SK-N-SH (cell line): ENCODE measurements at regions not wholly inside any gene's neighbourhood (a gene's known extent, or its start where the extent isn't known, plus 50 kb on each side); places are given as distances from the start of the nearest gene placed in this dataset.

Experiments used
- CTCF ChIA-PET: fragments of 300-600, 350-600 bp; formaldehyde crosslinking; extraction: SDS; loops from one replicate; lab custom pipeline; 2021; lab: Yijun Ruan, JAX
- POLR2A ChIA-PET: fragments of 350-600 bp; sonication (Branson Sonifier 250); formaldehyde crosslinking; extraction: SDS; loops from one replicate; lab custom pipeline; 2020; ENCODE audit warnings: antibody characterized with exemption, inconsistent platforms; lab: Yijun Ruan, JAX
- DNase-seq: peaks from one replicate; pipeline ENCODE4 v3.0.0; 2012
- H2AFZ ChIP-seq: fragments of 200-600 bp; sonication (generic); 2 replicates; pipeline ENCODE4 v1.8.1; 2016; ENCODE audit warnings: antibody characterized with exemption, mild to moderate bottlenecking, low read depth
- H3F3A ChIP-seq: fragments of 200-600 bp; sonication (generic); replicated peaks from 2 replicates; pipeline ENCODE3; 2016; ENCODE audit warnings: antibody characterized with exemption, mild to moderate bottlenecking; ENCODE audit not compliant: insufficient read depth
- H3K27ac ChIP-seq, 2 experiments: fragments of 200-500 bp in 1 of 2; fragments of 200-600 bp in 1 of 2; sonication (Bioruptor generic) in 1 of 2; sonication (generic), shearing (Covaris generic) in 1 of 2; 2 replicates each; pipeline versions ENCODE4 v1.5.1 to v1.6.1; 2014 to 2016; ENCODE audit warnings: low read depth in 2 of 2, inconsistent platforms in 1 of 2, low read length in 1 of 2, mild to moderate bottlenecking in 1 of 2, mixed read lengths in 1 of 2
- H3K27me3 ChIP-seq: fragments of 200-600 bp; sonication (generic), shearing (Covaris generic); 2 replicates; pipeline ENCODE4 v1.6.1; 2016; ENCODE audit warnings: mixed run types; ENCODE audit not compliant: insufficient read depth
- H3K36me3 ChIP-seq, 2 experiments: fragments of 200-500 bp in 1 of 2; fragments of 200-600 bp in 1 of 2; sonication (Bioruptor generic) in 1 of 2; sonication (generic) in 1 of 2; replicated peaks in 1 of 2; 2 replicates each; pipeline versions ENCODE3 to v1.5.1; 2014 to 2016; ENCODE audit warnings: low read length in 1 of 2, mild to moderate bottlenecking in 1 of 2; ENCODE audit not compliant: insufficient read depth in 2 of 2, control insufficient read depth in 1 of 2
- H3K4me1 ChIP-seq, 2 experiments: fragments of 200-500 bp in 1 of 2; fragments of 200-600 bp in 1 of 2; sonication (Bioruptor generic) in 1 of 2; sonication (generic), shearing (Covaris generic) in 1 of 2; 2 replicates each; pipeline versions ENCODE4 v1.5.1 to v1.6.1; 2014 to 2016; ENCODE audit warnings: low read depth in 1 of 2, low read length in 1 of 2, mixed run types in 1 of 2; ENCODE audit not compliant: insufficient read depth in 2 of 2, control insufficient read depth in 1 of 2
- H3K4me2 ChIP-seq: fragments of 200-600 bp; sonication (generic), shearing (Covaris generic); 2 replicates; pipeline ENCODE4 v1.6.1; 2017; ENCODE audit warnings: mixed run types
- H3K4me3 ChIP-seq, 2 experiments: fragments of 200-500 bp in 1 of 2; fragments of 200-600 bp in 1 of 2; sonication (Bioruptor generic) in 1 of 2; sonication (generic), shearing (Covaris generic) in 1 of 2; 2 replicates each; pipeline versions ENCODE4 v1.5.1 to v1.8.1; 2014 to 2016; ENCODE audit warnings: low read depth in 2 of 2, inconsistent platforms in 1 of 2, low read length in 1 of 2, mild to moderate bottlenecking in 1 of 2, mixed read lengths in 1 of 2, moderate library complexity in 1 of 2
- H3K79me2 ChIP-seq: fragments of 200-600 bp; sonication (generic); 2 replicates; pipeline ENCODE4 v1.8.1; 2017; ENCODE audit warnings: mild to moderate bottlenecking; ENCODE audit not compliant: insufficient read depth
- H3K9ac ChIP-seq: fragments of 200-600 bp; sonication (generic); 2 replicates; pipeline ENCODE4 v1.6.1; 2017; ENCODE audit warnings: mixed run types
- H3K9me2 ChIP-seq: fragments of 200-600 bp; sonication (generic); 2 replicates; pipeline ENCODE4 v1.6.1; 2017; ENCODE audit warnings: mixed run types
- H3K9me3 ChIP-seq: fragments of 200-600 bp; sonication (generic); 2 replicates; pipeline ENCODE4 v1.6.1; 2017; ENCODE audit warnings: mixed run types, mild to moderate bottlenecking, moderate library complexity
- H4K20me1 ChIP-seq: fragments of 200-600 bp; sonication (generic); 2 replicates; pipeline ENCODE4 v1.6.1; 2017; ENCODE audit warnings: mild to moderate bottlenecking, mixed run types; ENCODE audit not compliant: insufficient read depth
- CTCF ChIP-seq: fragments of 200-600 bp; sonication (generic); IDR thresholded peaks from 2 replicates; pipeline ENCODE4 v1.6.1; 2017; ENCODE audit warnings: antibody characterized with exemption, mild to moderate bottlenecking, moderate library complexity
- EP300 ChIP-seq, 2 experiments: IDR thresholded peaks; 2 replicates each; pipeline versions ENCODE4 v1.4.0 to v1.6.1; 2012; ENCODE audit warnings: borderline replicate concordance in 1 of 2, low read depth in 1 of 2, low read length in 1 of 2
- FOXJ3 ChIP-seq: sonication (generic); formaldehyde crosslinking; IDR thresholded peaks from 2 replicates; pipeline ENCODE4 v1.5.1; 2020; ENCODE audit warnings: mild to moderate bottlenecking, missing genetic modification reagents
- GABPA ChIP-seq: IDR thresholded peaks from 2 replicates; pipeline ENCODE4 v1.4.0; 2012; ENCODE audit warnings: low read depth, mild to moderate bottlenecking
- GATA2 ChIP-seq: sonication (generic); formaldehyde crosslinking; IDR thresholded peaks from 2 replicates; pipeline ENCODE4 v1.5.0; 2020; ENCODE audit warnings: mild to moderate bottlenecking, missing genetic modification reagents
- MEF2A ChIP-seq: IDR thresholded peaks from 2 replicates; pipeline ENCODE4 v1.4.0; 2012; ENCODE audit warnings: low read depth, borderline replicate concordance
- MXI1 ChIP-seq: IDR thresholded peaks from 2 replicates; pipeline ENCODE4 v1.6.1; 2012; ENCODE audit warnings: mild to moderate bottlenecking, low read depth, low read length, improper control_type of control experiment
- NRF1 ChIP-seq: IDR thresholded peaks from 2 replicates; pipeline ENCODE4 v1.6.1; 2012; ENCODE audit warnings: low read depth, mild to moderate bottlenecking, low read length
- RXRA ChIP-seq: IDR thresholded peaks from 2 replicates; pipeline ENCODE4 v1.4.0; 2012; ENCODE audit warnings: low read depth, mild to moderate bottlenecking, borderline replicate concordance
- SIN3A ChIP-seq: IDR thresholded peaks from 2 replicates; pipeline ENCODE4 v1.6.1; 2012; ENCODE audit warnings: low read depth, mild to moderate bottlenecking, low read length, moderate library complexity, borderline replicate concordance
- TAF1 ChIP-seq: IDR thresholded peaks from 2 replicates; pipeline ENCODE4 v1.6.1; 2012; ENCODE audit warnings: low read depth, mild to moderate bottlenecking, low read length, moderate library complexity, borderline replicate concordance
- TCF12 ChIP-seq: IDR thresholded peaks from 2 replicates; pipeline ENCODE4 v1.4.0; 2012
- USF2 ChIP-seq: fragments of 150-350 bp; IDR thresholded peaks from 2 replicates; pipeline ENCODE4 v1.6.1; 2017; ENCODE audit warnings: antibody characterized with exemption, low read length, low read depth, borderline replicate concordance
- YY1 ChIP-seq: IDR thresholded peaks from 2 replicates; pipeline ENCODE4 v1.4.0; 2012; ENCODE audit warnings: low read depth, mild to moderate bottlenecking
- WGBS: methylation state at CpG from one replicate; pipeline ENCODE4 v1.1.6; 2017; ENCODE audit warnings: low lambda C conversion rate; 5-methylcytosine and 5-hydroxymethylcytosine counted together
- TF ChIP-seq, protein P1 (sequence below): fragments of 150-350 bp; IDR thresholded peaks from 2 replicates; pipeline ENCODE4 v1.6.1; 2016; ENCODE audit warnings: mild to moderate bottlenecking, low read depth, low read length
- TF ChIP-seq, protein P2 (sequence below): IDR thresholded peaks from 2 replicates; pipeline ENCODE4 v1.6.1; 2012; ENCODE audit warnings: mild to moderate bottlenecking, low read depth, low read length, moderate library complexity

DNA sequence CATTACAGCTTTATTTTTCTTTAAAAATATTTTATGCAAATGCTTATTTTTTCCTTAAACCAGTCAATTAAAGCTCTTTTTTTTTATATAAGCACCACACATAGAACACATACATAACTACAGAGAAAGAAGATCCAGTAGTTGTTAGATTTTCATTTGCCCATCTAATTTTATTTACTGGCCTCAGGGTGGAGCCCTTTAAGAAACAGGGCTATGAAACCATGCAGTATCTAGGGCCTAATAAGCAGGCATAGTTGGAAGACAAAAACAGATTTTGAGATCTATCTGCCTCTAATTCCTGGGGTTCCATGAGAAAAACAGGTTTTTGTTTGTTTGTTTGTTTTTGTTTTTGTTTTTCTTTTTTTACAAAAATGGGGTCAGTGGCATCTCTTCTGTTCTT lies 120.6 kb downstream of the BCHE start:
- H3K27ac ChIP-seq: no peak overlapping the region
- H3F3A ChIP-seq: no peaks in the 10 kb centered on the region
- no peaks in the 10 kb centered on the region for H3K9me2 ChIP-seq
- H3K36me3 ChIP-seq: no peaks in the 10 kb centered on the region
- no peak for DNase-seq
- H3K4me1 ChIP-seq: no peaks in the 10 kb centered on the region
- no peaks in the 10 kb centered on the region for H3K27me3 ChIP-seq
- H2AFZ ChIP-seq: no peak overlapping the region
- TF ChIP-seq GATA2 (CRISPR knock-in tag) (no peak), TCF12 (no peak), RXRA (no peak)
- TF ChIP-seq, all 33 proteins: peak for 0
- Histone ChIP-seq H3K4me2 (no peak overlapping the region), H3K9ac (no peak overlapping the region), H3K4me3 (no peak overlapping the region), H4K20me1 (no peaks in the 10 kb centered on the region), H3K9me3 (no peaks in the 10 kb centered on the region), H3K79me2 (no peaks in the 10 kb centered on the region)
- POLR2A ChIA-PET: no interaction called here
- CTCF ChIA-PET: interaction anchor here (1.0 kb wide), 1 partner anchor 229 kb away, joined by 3 read pairs; no protein-coding TSS in a partner anchor

- no peak for TF ChIP-seq YY1
- no peak for TF ChIP-seq SIN3A
- no peak for TF ChIP-seq USF2
- TF ChIP-seq TCF12: no peak
- no peak for TF ChIP-seq GABPA
- no peak for TF ChIP-seq FOXJ3 (CRISPR knock-in tag)
- no peak for TF ChIP-seq CTCF
- TF ChIP-seq TAF1: no peak
- TF ChIP-seq, protein P1, sequence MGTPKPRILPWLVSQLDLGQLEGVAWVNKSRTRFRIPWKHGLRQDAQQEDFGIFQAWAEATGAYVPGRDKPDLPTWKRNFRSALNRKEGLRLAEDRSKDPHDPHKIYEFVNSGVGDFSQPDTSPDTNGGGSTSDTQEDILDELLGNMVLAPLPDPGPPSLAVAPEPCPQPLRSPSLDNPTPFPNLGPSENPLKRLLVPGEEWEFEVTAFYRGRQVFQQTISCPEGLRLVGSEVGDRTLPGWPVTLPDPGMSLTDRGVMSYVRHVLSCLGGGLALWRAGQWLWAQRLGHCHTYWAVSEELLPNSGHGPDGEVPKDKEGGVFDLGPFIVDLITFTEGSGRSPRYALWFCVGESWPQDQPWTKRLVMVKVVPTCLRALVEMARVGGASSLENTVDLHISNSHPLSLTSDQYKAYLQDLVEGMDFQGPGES: no peak
- no peak for TF ChIP-seq MEF2A
- TF ChIP-seq MXI1: no peak
- no peak for TF ChIP-seq NRF1
- TF ChIP-seq, protein P2, sequence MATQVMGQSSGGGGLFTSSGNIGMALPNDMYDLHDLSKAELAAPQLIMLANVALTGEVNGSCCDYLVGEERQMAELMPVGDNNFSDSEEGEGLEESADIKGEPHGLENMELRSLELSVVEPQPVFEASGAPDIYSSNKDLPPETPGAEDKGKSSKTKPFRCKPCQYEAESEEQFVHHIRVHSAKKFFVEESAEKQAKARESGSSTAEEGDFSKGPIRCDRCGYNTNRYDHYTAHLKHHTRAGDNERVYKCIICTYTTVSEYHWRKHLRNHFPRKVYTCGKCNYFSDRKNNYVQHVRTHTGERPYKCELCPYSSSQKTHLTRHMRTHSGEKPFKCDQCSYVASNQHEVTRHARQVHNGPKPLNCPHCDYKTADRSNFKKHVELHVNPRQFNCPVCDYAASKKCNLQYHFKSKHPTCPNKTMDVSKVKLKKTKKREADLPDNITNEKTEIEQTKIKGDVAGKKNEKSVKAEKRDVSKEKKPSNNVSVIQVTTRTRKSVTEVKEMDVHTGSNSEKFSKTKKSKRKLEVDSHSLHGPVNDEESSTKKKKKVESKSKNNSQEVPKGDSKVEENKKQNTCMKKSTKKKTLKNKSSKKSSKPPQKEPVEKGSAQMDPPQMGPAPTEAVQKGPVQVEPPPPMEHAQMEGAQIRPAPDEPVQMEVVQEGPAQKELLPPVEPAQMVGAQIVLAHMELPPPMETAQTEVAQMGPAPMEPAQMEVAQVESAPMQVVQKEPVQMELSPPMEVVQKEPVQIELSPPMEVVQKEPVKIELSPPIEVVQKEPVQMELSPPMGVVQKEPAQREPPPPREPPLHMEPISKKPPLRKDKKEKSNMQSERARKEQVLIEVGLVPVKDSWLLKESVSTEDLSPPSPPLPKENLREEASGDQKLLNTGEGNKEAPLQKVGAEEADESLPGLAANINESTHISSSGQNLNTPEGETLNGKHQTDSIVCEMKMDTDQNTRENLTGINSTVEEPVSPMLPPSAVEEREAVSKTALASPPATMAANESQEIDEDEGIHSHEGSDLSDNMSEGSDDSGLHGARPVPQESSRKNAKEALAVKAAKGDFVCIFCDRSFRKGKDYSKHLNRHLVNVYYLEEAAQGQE: no peak
- TF ChIP-seq EP300 (IDR thresholded peaks at IDR 0.05; ENCODE audit: borderline replicate concordance in 1 of 2, low read depth in 1 of 2, low read length in 1 of 2): no peak
- no peaks in the 10 kb centered on the region for H3K27me3 ChIP-seq
- H3K4me3 ChIP-seq: no peak overlapping the region
- H3K9me2 ChIP-seq: no peaks in the 10 kb centered on the region
- no peak for DNase-seq
- no peaks in the 10 kb centered on the region for H3K36me3 ChIP-seq
- no peaks in the 10 kb centered on the region for H3F3A ChIP-seq
- CTCF ChIA-PET: interaction anchor here (1.2 kb wide), 1 partner anchor 12 kb away, joined by 3 read pairs; no protein-coding TSS in a partner anchor
- no peaks in the 10 kb centered on the region for H3K4me1 ChIP-seq
- no peak overlapping the region for H3K27ac ChIP-seq
- H3K79me2 ChIP-seq: no peaks in the 10 kb centered on the region
- H2AFZ ChIP-seq: no peak overlapping the region
- H3K4me2 ChIP-seq: no peak overlapping the region
- POLR2A ChIA-PET: no interaction called here
- H4K20me1 ChIP-seq: no peaks in the 10 kb centered on the region
- no peak overlapping the region for H3K9ac ChIP-seq
- H3K9me3 ChIP-seq: no peaks in the 10 kb centered on the region
- 44% methylated on average over 7 of the region's 7 CpGs for WGBS
Measured at GRCh38 chr3:165713479-165713878, 123.7 kb downstream of the BCHE start.
